ENCODE measurements at regions not wholly inside any gene's neighbourhood (a gene's known extent, or its start where the extent isn't known, plus 50 kb on each side); places are given as distances from the start of the nearest gene placed in this dataset.
"Not testable (repeated sequence)": the region's sequence is repeated elsewhere in the genome, so short reads cannot be mapped to it uniquely, and the experiment has no call there.

- no peak for DNase-seq (ENCODE audit: low read depth in 2 of 2)
Measured at GRCh38 chr13:58893396-58893795, 1261.9 kb downstream of the PCDH17 start.

GRCh38 chr13:58906329-58907007 lies 1257.3 kb downstream of the DIAPH3 start:
- DNase-seq (ENCODE audit: low read depth in 2 of 2) = no peak

GRCh38 chr13:58907347-58907746 lies 1256.4 kb downstream of the DIAPH3 start:
- DNase-seq (ENCODE audit: low read depth in 2 of 2) = no peak

GRCh38 chr13:58908019-58908679 lies 1255.6 kb downstream of the DIAPH3 start:
- no peak for DNase-seq (ENCODE audit: low read depth in 2 of 2)

GRCh38 chr13:58919551-58919950 lies 1244.2 kb downstream of the DIAPH3 start:
- DNase-seq (ENCODE audit: low read depth in 2 of 2) = no peak

- no peak for DNase-seq (ENCODE audit: low read depth in 2 of 2)
Measured at GRCh38 chr13:58921129-58921528, 1242.6 kb downstream of the DIAPH3 start.

- DNase-seq (ENCODE audit: low read depth in 2 of 2) = no peak
Measured at GRCh38 chr13:58926858-58927257, 1236.9 kb downstream of the DIAPH3 start.

GRCh38 chr13:58933475-58933874 lies 1230.3 kb downstream of the DIAPH3 start:
- DNase-seq (ENCODE audit: low read depth in 2 of 2) = no peak

GRCh38 chr13:58935689-58936088 lies 1228.0 kb downstream of the DIAPH3 start:
- DNase-seq (ENCODE audit: low read depth in 2 of 2) = no peak

- no peak for DNase-seq (ENCODE audit: low read depth in 2 of 2)
Measured at GRCh38 chr13:58946274-58946673, 1217.5 kb downstream of the DIAPH3 start.

GRCh38 chr13:58949646-58950045 lies 1214.1 kb downstream of the DIAPH3 start:
- DNase-seq (ENCODE audit: low read depth in 2 of 2) = no peak

- no peak for DNase-seq (ENCODE audit: low read depth in 2 of 2)
Measured at GRCh38 chr13:58950911-58951310, 1212.8 kb downstream of the DIAPH3 start.

GRCh38 chr13:58953638-58954037 lies 1210.1 kb downstream of the DIAPH3 start:
- DNase-seq (ENCODE audit: low read depth in 2 of 2) = no peak

- no peak for DNase-seq (ENCODE audit: low read depth in 2 of 2)
Measured at GRCh38 chr13:58955546-58956385, 1208.0 kb downstream of the DIAPH3 start.

- DNase-seq (ENCODE audit: low read depth in 2 of 2) = not testable (repeated sequence)
Measured at GRCh38 chr13:58958097-58958496, 1205.6 kb downstream of the DIAPH3 start.

- no peak for DNase-seq (ENCODE audit: low read depth in 2 of 2)
Measured at GRCh38 chr13:58960888-58961287, 1202.8 kb downstream of the DIAPH3 start.

- no peak for DNase-seq (ENCODE audit: low read depth in 2 of 2)
Measured at GRCh38 chr13:58963321-58963720, 1200.4 kb downstream of the DIAPH3 start.

- DNase-seq (ENCODE audit: low read depth in 2 of 2) = no peak
Measured at GRCh38 chr13:58964048-58964447, 1199.7 kb downstream of the DIAPH3 start.

- no peak for DNase-seq (ENCODE audit: low read depth in 2 of 2)
Measured at GRCh38 chr13:58977085-58977484, 1186.6 kb downstream of the DIAPH3 start.

- no peak for DNase-seq (ENCODE audit: low read depth in 2 of 2)
Measured at GRCh38 chr13:58978331-58978730, 1185.4 kb downstream of the DIAPH3 start.

GRCh38 chr13:58979851-58980250 lies 1183.9 kb downstream of the DIAPH3 start:
- DNase-seq (ENCODE audit: low read depth in 2 of 2) = no peak

- DNase-seq (ENCODE audit: low read depth in 2 of 2) = no peak
Measured at GRCh38 chr13:58985845-58986244, 1177.9 kb downstream of the DIAPH3 start.

GRCh38 chr13:58989556-58989955 lies 1174.2 kb downstream of the DIAPH3 start:
- no peak for DNase-seq (ENCODE audit: low read depth in 2 of 2)

All from stimulated activated CD8-positive, alpha-beta memory T cell treated with anti-CD3 and anti-CD28 coated beads, Interleukin-15, amount 100 ng/mL, for 48 hours (primary cell).